Ishikawa (cell line): ENCODE measurements at regions not wholly inside any gene's neighbourhood (a gene's known extent, or its start where the extent isn't known, plus 50 kb on each side); places are given as distances from the start of the nearest gene placed in this dataset.

Source experiments
- CEBPB ChIP-seq: IDR thresholded peaks from 2 replicates; pipeline ENCODE4 v1.6.1; 2012
- CREB1 ChIP-seq: IDR thresholded peaks from 2 replicates; pipeline ENCODE4 v1.6.1; 2012; ENCODE audit warnings: low read depth
- EGR1 ChIP-seq: IDR thresholded peaks from 2 replicates; pipeline ENCODE4 v1.6.1; 2012
- EP300 ChIP-seq: IDR thresholded peaks from 2 replicates; pipeline ENCODE4 v1.6.1; 2012; ENCODE audit warnings: borderline replicate concordance
- FOXM1 ChIP-seq: IDR thresholded peaks from 2 replicates; pipeline ENCODE4 v1.6.1; 2012; ENCODE audit warnings: low read depth, borderline replicate concordance
- MAX ChIP-seq: IDR thresholded peaks from 2 replicates; pipeline ENCODE4 v1.6.1; 2012
- NFIC ChIP-seq: IDR thresholded peaks from 2 replicates; pipeline ENCODE4 v1.6.1; 2012
- RAD21 ChIP-seq: IDR thresholded peaks from 2 replicates; pipeline ENCODE4 v1.6.1; 2012; ENCODE audit warnings: low read depth
- REST ChIP-seq: IDR thresholded peaks from 2 replicates; pipeline ENCODE4 v1.6.1; 2012; ENCODE audit warnings: low read depth, mild to moderate bottlenecking
- TAF1 ChIP-seq: IDR thresholded peaks from 2 replicates; pipeline ENCODE4 v1.6.1; 2012; ENCODE audit warnings: low read depth, mild to moderate bottlenecking
- TCF12 ChIP-seq: IDR thresholded peaks from 2 replicates; pipeline ENCODE4 v1.6.1; 2012; ENCODE audit warnings: low read depth
- TEAD4 ChIP-seq: IDR thresholded peaks from 2 replicates; pipeline ENCODE4 v1.6.1; 2012
- USF1 ChIP-seq: IDR thresholded peaks from 2 replicates; pipeline ENCODE4 v1.6.1; 2012
- YY1 ChIP-seq: IDR thresholded peaks from 2 replicates; pipeline ENCODE4 v1.6.1; 2012; ENCODE audit warnings: low read depth
- ZBTB7A ChIP-seq: IDR thresholded peaks from 2 replicates; pipeline ENCODE4 v1.6.1; 2012; ENCODE audit warnings: low read depth

- TF ChIP-seq CREB1 (no peak), USF1 (no peak), EGR1 (no peak), TCF12 (no peak), TAF1 (no peak), YY1 (no peak), EP300 (no peak), RAD21 (no peak), CEBPB (no peak), TEAD4 (no peak), FOXM1 (no peak), NFIC (no peak), REST (no peak)
Observed at GRCh38 chr10:90530521-90530920, 327.3 kb downstream of the HTR7 start.

- TF ChIP-seq TEAD4: no peak
- no peak for TF ChIP-seq FOXM1
- TF ChIP-seq MAX: no peak
- no peak for TF ChIP-seq RAD21
- TF ChIP-seq EGR1: no peak
- no peak for TF ChIP-seq YY1
- TF ChIP-seq ZBTB7A: no peak
- no peak for TF ChIP-seq USF1
- no peak for TF ChIP-seq CREB1
- TF ChIP-seq CEBPB: no peak
Observed at GRCh38 chr10:90557385-90557784, 300.5 kb downstream of the HTR7 start.

GRCh38 chr10:90560331-90560730, 297.5 kb downstream of the HTR7 start:
- TF ChIP-seq TAF1: no peak
- no peak for TF ChIP-seq NFIC

GRCh38 chr10:90561666-90562065, 296.2 kb downstream of the HTR7 start:
- TF ChIP-seq CEBPB: no peak

- TF ChIP-seq EGR1 (no peak), EP300 (no peak), CREB1 (no peak), FOXM1 (no peak), YY1 (no peak), REST (no peak), CEBPB (no peak), USF1 (no peak), TAF1 (no peak), TEAD4 (no peak), RAD21 (no peak), ZBTB7A (no peak), TCF12 (no peak), NFIC (no peak), MAX (no peak)
Observed at GRCh38 chr10:90571481-90572258, 286.2 kb downstream of the HTR7 start.

- TF ChIP-seq EP300 (no peak), REST (no peak), RAD21 (no peak), CEBPB (no peak), ZBTB7A (no peak), TEAD4 (no peak), FOXM1 (no peak), USF1 (no peak), TAF1 (no peak), EGR1 (no peak), TCF12 (no peak), MAX (no peak), YY1 (no peak), NFIC (no peak), CREB1 (no peak)
Observed at GRCh38 chr10:90575125-90575524, 282.7 kb downstream of the HTR7 start.
